Tibial nerve (tissue), 4 donors: ENCODE measurements at regions not wholly inside any gene's neighbourhood (a gene's known extent, or its start where the extent isn't known, plus 50 kb on each side); places are given as distances from the start of the nearest gene placed in this dataset.

Experiments
- DNase-seq, 2 donors: peaks; one replicate each; pipeline ENCODE4 v3.0.0-alpha.2; 2019; ENCODE audit warnings: low spot score in 2 of 2
- H3K27ac ChIP-seq, 4 donors: fragments of 200-600 bp; sonication (generic) in 3 of 4; one replicate each; pipeline ENCODE4 v1.5.1; 2017 to 2019; ENCODE audit warnings: mild to moderate bottlenecking in 1 of 4
- H3K27me3 ChIP-seq, 2 donors: fragments of 200-600 bp; sonication (generic) in 1 of 2; one replicate each; pipeline versions ENCODE4 v1.5.1 to v1.6.0; 2017 to 2019
- H3K36me3 ChIP-seq, 3 donors: fragments of 200-600 bp; sonication (generic); one replicate each; pipeline ENCODE4 v1.5.1; 2018 to 2019
- H3K4me1 ChIP-seq, 4 donors: fragments of 200-600 bp; sonication (generic) in 3 of 4; one replicate each; pipeline ENCODE4 v1.5.1; 2017 to 2019
- H3K4me3 ChIP-seq, 4 donors: fragments of 200-600 bp; sonication (generic) in 3 of 4; one replicate each; pipeline ENCODE4 v1.5.1; 2017 to 2019; ENCODE audit warnings: mild to moderate bottlenecking in 1 of 4, moderate library complexity in 1 of 4
- H3K9me3 ChIP-seq, 4 donors: fragments of 200-600 bp; sonication (generic) in 3 of 4; one replicate each; pipeline ENCODE4 v1.5.1; 2017 to 2019
- CTCF ChIP-seq, 5 experiments: fragments of 200-600 bp in 3 of 5; fragments of 450-650 bp in 2 of 5; sonication (generic) in 3 of 5; IDR thresholded peaks; one replicate each; pipeline ENCODE4 v1.5.1; 2016 to 2019; ENCODE audit warnings: antibody characterized with exemption in 5 of 5, mild to moderate bottlenecking in 3 of 5, moderate library complexity in 2 of 5
- EP300 ChIP-seq, 2 donors: sonication (generic); formaldehyde crosslinking; IDR thresholded peaks; one replicate each; pipeline ENCODE4 v1.6.1; 2017; ENCODE audit warnings: antibody characterized with exemption in 2 of 2, mild to moderate bottlenecking in 1 of 2
- POLR2A ChIP-seq, 2 donors: fragments of 450-650 bp; IDR thresholded peaks; one replicate each; pipeline ENCODE4 v1.6.1; 2017; ENCODE audit warnings: antibody characterized with exemption in 2 of 2, mild to moderate bottlenecking in 2 of 2, moderate library complexity in 2 of 2
- WGBS, 2 donors: methylation state at CpG; one replicate each; pipeline ENCODE4 v1.1.5; 2018; 5-methylcytosine and 5-hydroxymethylcytosine counted together

GRCh38 chr2:236661061-236661761 lies 91.6 kb downstream of the ACKR3 start:
- TF ChIP-seq CTCF (IDR thresholded peaks at IDR 0.05) = no peak
- TF ChIP-seq EP300 (IDR thresholded peaks at IDR 0.05) = no peak
- peak overlapping the region; percentile 60 to 90 (median 79) for H3K27ac ChIP-seq

GRCh38 chr2:236661762-236662110 lies 92.1 kb downstream of the ACKR3 start:
- peak overlapping the region; percentile 60 to 90 (median 79) for H3K27ac ChIP-seq
- 48 to 51% methylated on average over 2 of the region's 2 CpGs for WGBS, 2 donors

More at GRCh38 chr2:236661061-236661761, 91.6 kb downstream of the ACKR3 start:
- H3K4me3 ChIP-seq = no peak overlapping the region
- H3K36me3 ChIP-seq = no peaks in the 10 kb centered on the region
- H3K9me3 ChIP-seq = peaks cover 0 to under 1% (median 0%) of the 10 kb centered on the region in 4 donors
- H3K27me3 ChIP-seq = no peaks in the 10 kb centered on the region
- peaks cover 3 to 52% (median 25%) of the 10 kb centered on the region in 4 donors for H3K4me1 ChIP-seq
- 30 to 31% methylated on average over 4 of the region's 4 CpGs for WGBS, 2 donors
- DNase-seq = peak in 1 of 2 donors; percentile 5

GRCh38 chr2:236662231-236663185 lies 92.9 kb downstream of the ACKR3 start:
- peak overlapping the region in 1 of 4 donors; percentile 9 for H3K4me3 ChIP-seq
- WGBS, 2 donors = 59 to 61% methylated on average over 11 of the region's 11 CpGs
- TF ChIP-seq POLR2A (IDR thresholded peaks at IDR 0.05) (no peak), CTCF (IDR thresholded peaks at IDR 0.05) (no peak), EP300 (IDR thresholded peaks at IDR 0.05) (no peak)
- no peaks in the 10 kb centered on the region for H3K27me3 ChIP-seq
- no peak for DNase-seq
- H3K36me3 ChIP-seq = no peaks in the 10 kb centered on the region
- peaks cover 0 to 7% (median 2%) of the 10 kb centered on the region in 4 donors for H3K9me3 ChIP-seq
- peaks cover 3 to 52% (median 25%) of the 10 kb centered on the region in 4 donors for H3K4me1 ChIP-seq
- peak overlapping the region; percentile 60 to 90 (median 79) for H3K27ac ChIP-seq

More at GRCh38 chr2:236661762-236662110, 92.1 kb downstream of the ACKR3 start:
- no peaks in the 10 kb centered on the region for H3K27me3 ChIP-seq
- peak overlapping the region in 1 of 4 donors; percentile 9 for H3K4me3 ChIP-seq
- DNase-seq = peak in 1 of 2 donors; percentile 50
- H3K36me3 ChIP-seq = no peaks in the 10 kb centered on the region
- H3K9me3 ChIP-seq = peaks cover 0 to 6% (median 2%) of the 10 kb centered on the region in 4 donors
- peaks cover 3 to 52% (median 25%) of the 10 kb centered on the region in 4 donors for H3K4me1 ChIP-seq
- no peak for TF ChIP-seq CTCF (IDR thresholded peaks at IDR 0.05)
- TF ChIP-seq POLR2A (IDR thresholded peaks at IDR 0.05) = no peak
- TF ChIP-seq EP300 (IDR thresholded peaks at IDR 0.05) = no peak

GRCh38 chr2:236663287-236664101 lies 93.9 kb downstream of the ACKR3 start:
- H3K27ac ChIP-seq = peak overlapping the region; percentile 60 to 90 (median 79)
- peak; percentile 49 to 76 for DNase-seq
- 18 to 23% methylated on average over 17 of the region's 17 CpGs for whole genome bisulfite sequencing, 2 donors

More at GRCh38 chr2:236663287-236664101, 93.9 kb downstream of the ACKR3 start:
- no peaks in the 10 kb centered on the region for H3K36me3 ChIP-seq
- peaks cover 3 to 60% (median 25%) of the 10 kb centered on the region in 4 donors for H3K4me1 ChIP-seq
- H3K4me3 ChIP-seq = peak overlapping the region in 2 of 4 donors; percentile 1 to 16
- H3K27me3 ChIP-seq = no peaks in the 10 kb centered on the region
- TF ChIP-seq POLR2A (IDR thresholded peaks at IDR 0.05) (peak in 1 of 2 donors; percentile 13), EP300 (IDR thresholded peaks at IDR 0.05) (peak in 1 of 2 donors; percentile 84), CTCF (IDR thresholded peaks at IDR 0.05) (no peak)
- H3K9me3 ChIP-seq = peaks cover 0 to 7% (median 2%) of the 10 kb centered on the region in 4 donors
